RWPE2 (cell line): ENCODE measurements at regions not wholly inside any gene's neighbourhood (a gene's known extent, or its start where the extent isn't known, plus 50 kb on each side); places are given as distances from the start of the nearest gene placed in this dataset.
"Not testable (repeated sequence)": the region's sequence is repeated elsewhere in the genome, so short reads cannot be mapped to it uniquely, and the experiment has no call there.

ENCODE experiments used
- ATAC-seq: fragments of 200-7000 bp; cut with Tn5 transposase; 3 replicates; pipeline ENCODE4 v1.9.1; 2021; ENCODE audit warnings: low read depth
- DNase-seq: peaks from one replicate; pipeline ENCODE4 v3.0.0-alpha.2; 2020; ENCODE audit warnings: low spot score
- H3K27ac ChIP-seq: fragments of 450-650 bp; 2 replicates; pipeline ENCODE4 v1.5.1; 2017; ENCODE audit warnings: mild to moderate bottlenecking; ENCODE audit not compliant: poor library complexity, severe bottlenecking
- H3K27me3 ChIP-seq: fragments of 250-450 bp; sonication (Bioruptor Pico); 2 replicates; pipeline ENCODE4 v1.5.1; 2021; ENCODE audit warnings: mild to moderate bottlenecking, moderate library complexity; ENCODE audit not compliant: insufficient read depth, poor library complexity, severe bottlenecking
- H3K36me3 ChIP-seq: fragments of 250-450 bp; sonication (Bioruptor Pico); 2 replicates; pipeline ENCODE4 v1.5.1; 2020; ENCODE audit warnings: low read depth, mild to moderate bottlenecking, moderate library complexity
- H3K4me1 ChIP-seq: fragments of 250-450 bp; sonication (Bioruptor Pico); 2 replicates; pipeline ENCODE4 v1.5.1; 2021; ENCODE audit warnings: mild to moderate bottlenecking, moderate library complexity; ENCODE audit not compliant: insufficient read depth, poor library complexity, severe bottlenecking
- H3K4me3 ChIP-seq: fragments of 250-450 bp; sonication (Bioruptor Pico); 2 replicates; pipeline ENCODE4 v1.5.1; 2021; ENCODE audit warnings: mild to moderate bottlenecking, moderate library complexity; ENCODE audit not compliant: severe bottlenecking
- H3K9me3 ChIP-seq: fragments of 250-450 bp; sonication (Bioruptor Pico); 2 replicates; pipeline ENCODE4 v1.5.1; 2021; ENCODE audit warnings: mild to moderate bottlenecking, moderate library complexity; ENCODE audit not compliant: severe bottlenecking
- CTCF ChIP-seq: fragments of 450-650 bp; IDR thresholded peaks from one replicate; pipeline ENCODE4 v1.5.1; 2017; ENCODE audit warnings: mild to moderate bottlenecking, moderate library complexity; ENCODE audit not compliant: poor library complexity, severe bottlenecking

- TF ChIP-seq CTCF: no peak
- Histone ChIP-seq H3K27me3 (no peaks in the 10 kb centered on the region), H3K4me3 (no peak overlapping the region), H3K4me1 (no peaks in the 10 kb centered on the region), H3K36me3 (no peaks in the 10 kb centered on the region), H3K27ac (no peak overlapping the region), H3K9me3 (peaks cover 2% of the 10 kb centered on the region)
- DNase-seq (no peak), ATAC-seq (no peak)
These were observed 70.4 kb upstream of the THRB start for GRCh38 chr3:24565053-24565452.

GRCh38 chr3:24565656-24566055, 71.0 kb upstream of the THRB start:
- H3K27ac ChIP-seq: no peak overlapping the region

GRCh38 chr3:24566927-24567326, 72.3 kb upstream of the THRB start:
- Histone ChIP-seq H3K4me1 (no peaks in the 10 kb centered on the region), H3K27ac (no peak overlapping the region), H3K36me3 (no peaks in the 10 kb centered on the region), H3K27me3 (no peaks in the 10 kb centered on the region), H3K4me3 (no peak overlapping the region), H3K9me3 (peaks cover 2% of the 10 kb centered on the region)
- no peak for TF ChIP-seq CTCF
- DNase-seq (no peak), ATAC-seq (no peak)

More at GRCh38 chr3:24565656-24566055, 71.0 kb upstream of the THRB start:
- Histone ChIP-seq H3K27me3 (no peaks in the 10 kb centered on the region), H3K36me3 (no peaks in the 10 kb centered on the region), H3K9me3 (peaks cover 2% of the 10 kb centered on the region), H3K4me1 (no peaks in the 10 kb centered on the region), H3K4me3 (no peak overlapping the region)
- TF ChIP-seq CTCF: no peak
- ATAC-seq (no peak), DNase-seq (no peak)

- not testable (repeated sequence) for H3K4me1 ChIP-seq, ATAC-seq, H3K36me3 ChIP-seq
These were observed 77.8 kb upstream of the THRB start for GRCh38 chr3:24572409-24572808.

GRCh38 chr3:24573576-24573975, 78.9 kb upstream of the THRB start:
- H3K4me3 ChIP-seq: no peak overlapping the region
- DNase-seq (no peak), ATAC-seq (no peak)
- H3K36me3 ChIP-seq: no peaks in the 10 kb centered on the region
- no peak for TF ChIP-seq CTCF
- H3K27me3 ChIP-seq: no peaks in the 10 kb centered on the region
- no peaks in the 10 kb centered on the region for H3K9me3 ChIP-seq
- no peak overlapping the region for H3K27ac ChIP-seq
- H3K4me1 ChIP-seq: no peaks in the 10 kb centered on the region

More at GRCh38 chr3:24572409-24572808, 77.8 kb upstream of the THRB start:
- not testable (repeated sequence) for H3K27ac ChIP-seq, H3K4me3 ChIP-seq, H3K27me3 ChIP-seq, DNase-seq, H3K9me3 ChIP-seq
